ENCODE measurements at regions not wholly inside any gene's neighbourhood (a gene's known extent, or its start where the extent isn't known, plus 50 kb on each side); places are given as distances from the start of the nearest gene placed in this dataset.
A peak's percentile ranks its signal among the peaks of the same experiment; 100 is the strongest.
"Not testable (repeated sequence)": the region's sequence is repeated elsewhere in the genome, so short reads cannot be mapped to it uniquely, and the experiment has no call there.

DNA sequence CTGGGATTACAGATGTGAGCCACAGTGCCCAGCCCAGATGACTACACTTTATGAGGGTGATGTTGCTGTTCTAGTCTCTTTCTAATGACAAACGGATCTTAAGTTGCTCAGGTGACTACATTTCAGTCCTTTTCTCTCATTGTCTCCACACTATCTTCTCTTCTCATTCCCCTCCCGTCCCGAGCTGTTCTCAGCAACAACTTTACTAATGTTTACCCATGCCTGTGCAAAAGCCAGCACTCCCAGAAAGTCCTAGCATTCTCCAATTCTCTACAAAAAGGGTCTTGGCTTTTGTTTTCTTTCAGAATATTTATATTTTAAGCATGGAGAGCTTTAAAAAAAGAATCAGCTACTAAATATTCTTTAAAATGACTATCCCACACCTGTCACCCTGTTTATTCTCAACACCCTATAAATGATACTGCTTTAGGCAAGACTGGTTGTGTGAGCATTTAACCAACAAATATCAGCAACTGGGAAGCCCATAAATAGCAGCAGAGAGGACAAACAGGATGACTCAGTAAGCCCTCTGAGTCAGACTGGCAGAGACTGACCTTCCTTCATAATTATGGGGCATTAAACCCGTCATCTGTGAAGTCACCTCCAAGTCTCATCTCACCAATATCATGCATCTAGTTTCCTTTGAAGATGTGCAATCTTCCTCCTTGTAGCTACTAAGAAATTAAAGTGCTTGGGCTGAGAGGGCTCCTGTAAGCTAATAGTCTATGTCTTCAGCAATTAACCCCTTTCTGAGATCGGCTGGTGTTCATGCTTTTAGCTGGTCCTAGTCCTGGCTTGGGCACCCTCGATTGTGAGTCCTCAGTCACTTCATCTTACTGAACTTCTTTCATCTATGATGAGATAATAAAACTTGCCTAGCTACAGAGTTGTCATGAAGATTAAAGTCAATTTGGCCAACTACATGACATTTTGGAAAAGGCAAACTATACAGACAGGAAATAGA is 72.6 kb upstream of the KIF2A start:
- H3K9me3 ChIP-seq (replicated peaks; ENCODE audit: control insufficient read depth, insufficient read depth, low read length); H3K4me3 ChIP-seq (replicated peaks in 1 of 3; ENCODE audit: insufficient read depth in 1 of 3, low read depth in 1 of 3, low read length in 3 of 3); H3K36me3 ChIP-seq (ENCODE audit: control insufficient read depth in 2 of 2, extremely low read depth in 1 of 2, insufficient read depth in 2 of 2, low read length in 2 of 2); POLR2A ChIA-PET; H2AFZ ChIP-seq (ENCODE audit: low read depth, low read length); H3K27ac ChIP-seq (ENCODE audit: insufficient read depth, low read depth, low read length); H3K9me1 ChIP-seq (replicated peaks; ENCODE audit: control insufficient read depth, extremely low read depth, insufficient read depth, low read length); BruUV-seq (replicated peaks); H3K4me1 ChIP-seq (ENCODE audit: control insufficient read depth, extremely low read depth, insufficient read depth, low read length); H4K20me1 ChIP-seq (replicated peaks; ENCODE audit: control insufficient read depth, extremely low read depth, insufficient read depth, low read length); H3K27me3 ChIP-seq (ENCODE audit: control insufficient read depth in 2 of 2, insufficient read depth in 2 of 2, low read length in 2 of 2); H3K4me2 ChIP-seq (ENCODE audit: insufficient read depth, low read length); H3K9ac ChIP-seq (replicated peaks; ENCODE audit: extremely low read depth, insufficient read depth, low read length); dilution Hi-C loops (cut with MboI; ENCODE audit: extremely low pct_ligation_motif_present, low sequenced_read_pairs); H3K79me2 ChIP-seq (ENCODE audit: control insufficient read depth, insufficient read depth, low read length): not testable (repeated sequence)
- CTCF ChIA-PET: interaction anchor here (1.0 kb wide), 1 partner anchor 9 kb away, joined by 3 read pairs; no protein-coding TSS in a partner anchor
- DNase-seq (ENCODE audit: low read depth, low spot score) (peak; percentile 70), FAIRE-seq (peak; percentile 92)
- intact Hi-C loops (cut with micrococcal nuclease): loop anchor here (1.0 kb wide), 1 partner anchor 73 kb away; the partner anchor contains the start of gene KIF2A
- TF ChIP-seq JUN (IDR thresholded peaks at IDR 0.05; ENCODE audit: borderline replicate concordance, insufficient read depth, insufficient read length, low read depth): peak; percentile 35
- peak; percentile 67 for TF ChIP-seq FOS (IDR thresholded peaks at IDR 0.05; ENCODE audit: borderline replicate concordance, insufficient read depth, low read length)

- FAIRE-seq; H3K4me1 ChIP-seq (ENCODE audit: control insufficient read depth, extremely low read depth, insufficient read depth, low read length); H4K20me1 ChIP-seq (replicated peaks; ENCODE audit: control insufficient read depth, extremely low read depth, insufficient read depth, low read length); H3K9me1 ChIP-seq (replicated peaks; ENCODE audit: control insufficient read depth, extremely low read depth, insufficient read depth, low read length); CTCF ChIA-PET; H3K9me3 ChIP-seq (replicated peaks; ENCODE audit: control insufficient read depth, insufficient read depth, low read length); dilution Hi-C loops (cut with MboI; ENCODE audit: extremely low pct_ligation_motif_present, low sequenced_read_pairs); H3K79me2 ChIP-seq (ENCODE audit: control insufficient read depth, insufficient read depth, low read length); H3K36me3 ChIP-seq (ENCODE audit: control insufficient read depth in 2 of 2, extremely low read depth in 1 of 2, insufficient read depth in 2 of 2, low read length in 2 of 2); H3K27me3 ChIP-seq (ENCODE audit: control insufficient read depth in 2 of 2, insufficient read depth in 2 of 2, low read length in 2 of 2); BruUV-seq (replicated peaks); H3K9ac ChIP-seq (replicated peaks; ENCODE audit: extremely low read depth, insufficient read depth, low read length); H3K4me3 ChIP-seq (replicated peaks in 1 of 3; ENCODE audit: insufficient read depth in 1 of 3, low read depth in 1 of 3, low read length in 3 of 3); H3K4me2 ChIP-seq (ENCODE audit: insufficient read depth, low read length); DNase-seq (ENCODE audit: low read depth, low spot score); H2AFZ ChIP-seq (ENCODE audit: low read depth, low read length); POLR2A ChIA-PET; intact Hi-C loops (cut with micrococcal nuclease); H3K27ac ChIP-seq (ENCODE audit: insufficient read depth, low read depth, low read length): not testable (repeated sequence)
These were observed 69.4 kb upstream of the KIF2A start for GRCh38 chr5:62236593-62236992.

GRCh38 chr5:62237944-62238343 is 68.1 kb upstream of the KIF2A start:
- H3K79me2 ChIP-seq (ENCODE audit: control insufficient read depth, insufficient read depth, low read length); POLR2A ChIA-PET; H4K20me1 ChIP-seq (replicated peaks; ENCODE audit: control insufficient read depth, extremely low read depth, insufficient read depth, low read length); DNase-seq (ENCODE audit: low read depth, low spot score); intact Hi-C loops (cut with micrococcal nuclease); H3K36me3 ChIP-seq (ENCODE audit: control insufficient read depth in 2 of 2, extremely low read depth in 1 of 2, insufficient read depth in 2 of 2, low read length in 2 of 2); H3K27ac ChIP-seq (ENCODE audit: insufficient read depth, low read depth, low read length); H3K9ac ChIP-seq (replicated peaks; ENCODE audit: extremely low read depth, insufficient read depth, low read length); H3K4me3 ChIP-seq (replicated peaks in 1 of 3; ENCODE audit: insufficient read depth in 1 of 3, low read depth in 1 of 3, low read length in 3 of 3); BruUV-seq (replicated peaks); H3K4me2 ChIP-seq (ENCODE audit: insufficient read depth, low read length); FAIRE-seq; H2AFZ ChIP-seq (ENCODE audit: low read depth, low read length); H3K4me1 ChIP-seq (ENCODE audit: control insufficient read depth, extremely low read depth, insufficient read depth, low read length); H3K9me3 ChIP-seq (replicated peaks; ENCODE audit: control insufficient read depth, insufficient read depth, low read length); H3K9me1 ChIP-seq (replicated peaks; ENCODE audit: control insufficient read depth, extremely low read depth, insufficient read depth, low read length); dilution Hi-C loops (cut with MboI; ENCODE audit: extremely low pct_ligation_motif_present, low sequenced_read_pairs); H3K27me3 ChIP-seq (ENCODE audit: control insufficient read depth in 2 of 2, insufficient read depth in 2 of 2, low read length in 2 of 2): not testable (repeated sequence)
- CTCF ChIA-PET: interaction anchor here (1.2 kb wide), 1 partner anchor 13 kb away, joined by 3 read pairs; no protein-coding TSS in a partner anchor

- H3K36me3 ChIP-seq (ENCODE audit: control insufficient read depth in 2 of 2, extremely low read depth in 1 of 2, insufficient read depth in 2 of 2, low read length in 2 of 2); H3K27ac ChIP-seq (ENCODE audit: insufficient read depth, low read depth, low read length); H3K79me2 ChIP-seq (ENCODE audit: control insufficient read depth, insufficient read depth, low read length); BruUV-seq (replicated peaks); H3K9me3 ChIP-seq (replicated peaks; ENCODE audit: control insufficient read depth, insufficient read depth, low read length); DNase-seq (ENCODE audit: low read depth, low spot score); dilution Hi-C loops (cut with MboI; ENCODE audit: extremely low pct_ligation_motif_present, low sequenced_read_pairs); H3K4me1 ChIP-seq (ENCODE audit: control insufficient read depth, extremely low read depth, insufficient read depth, low read length); H3K4me2 ChIP-seq (ENCODE audit: insufficient read depth, low read length); H3K4me3 ChIP-seq (replicated peaks in 1 of 3; ENCODE audit: insufficient read depth in 1 of 3, low read depth in 1 of 3, low read length in 3 of 3); H3K9ac ChIP-seq (replicated peaks; ENCODE audit: extremely low read depth, insufficient read depth, low read length); H2AFZ ChIP-seq (ENCODE audit: low read depth, low read length); intact Hi-C loops (cut with micrococcal nuclease); FAIRE-seq; H3K27me3 ChIP-seq (ENCODE audit: control insufficient read depth in 2 of 2, insufficient read depth in 2 of 2, low read length in 2 of 2); H4K20me1 ChIP-seq (replicated peaks; ENCODE audit: control insufficient read depth, extremely low read depth, insufficient read depth, low read length); POLR2A ChIA-PET; H3K9me1 ChIP-seq (replicated peaks; ENCODE audit: control insufficient read depth, extremely low read depth, insufficient read depth, low read length): not testable (repeated sequence)
- CTCF ChIA-PET: interaction anchor here (1.2 kb wide), 1 partner anchor 14 kb away, joined by 3 read pairs; no protein-coding TSS in a partner anchor
These were observed 67.4 kb upstream of the KIF2A start for GRCh38 chr5:62238584-62238983.
